ENCODE measurements at regions not wholly inside any gene's neighbourhood (a gene's known extent, or its start where the extent isn't known, plus 50 kb on each side); places are given as distances from the start of the nearest gene placed in this dataset.

DNA sequence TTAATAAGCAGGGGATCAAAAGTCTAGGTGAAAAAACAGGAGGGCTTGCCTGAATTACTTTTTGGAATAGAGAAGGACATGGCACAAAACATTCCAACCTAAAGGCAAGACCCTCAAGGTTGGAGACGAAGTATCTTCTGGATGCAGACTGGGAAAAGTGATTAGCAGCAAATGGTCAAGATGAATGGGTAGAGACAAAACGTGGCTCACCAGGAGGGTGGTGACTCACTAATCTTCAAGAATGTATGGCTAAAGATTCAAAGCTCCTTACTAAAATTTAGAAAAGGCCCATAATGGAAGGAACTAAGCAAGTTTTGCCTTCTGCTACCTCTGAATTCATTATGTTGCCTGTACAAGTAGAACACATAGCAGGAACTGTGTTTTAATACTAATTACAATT lies 469.5 kb upstream of the RBFOX1 start:
- H3K4ac ChIP-seq (ENCODE audit: low read depth, low read length): no peak overlapping the region
- H3K4me3 ChIP-seq (ENCODE audit: insufficient read depth, low read depth, low read length): no peak overlapping the region
- no peak overlapping the region for H2BK5ac ChIP-seq (ENCODE audit: low read depth, low read length, poor library complexity, severe bottlenecking)
- no peak overlapping the region for H2AK5ac ChIP-seq (ENCODE audit: low read depth, low read length)
- dilution Hi-C loops (cut with HindIII; ENCODE audit: low sequenced_read_pairs, unreplicated experiment): no loop called here
- ATAC-seq (ENCODE audit: low read depth): no peak
- intact Hi-C loops (cut with micrococcal nuclease): no loop called here
- no peak overlapping the region for H4K5ac ChIP-seq (ENCODE audit: low read depth, low read length)
- no CpG with 5 or more reads among the region's 2 CpGs for WGBS, 2 experiments (ENCODE audit: extremely low coverage in 2 of 2, insufficient read length in 1 of 2)
- POLR2A ChIA-PET (ENCODE audit: unreplicated experiment): no interaction called here
- H2AFZ ChIP-seq (replicated peaks; ENCODE audit: low read length, poor library complexity): no peak overlapping the region
- H3K9me3 ChIP-seq (ENCODE audit: control insufficient read depth, insufficient read depth, low read length): no peaks in the 10 kb centered on the region
- no peak overlapping the region for H3K14ac ChIP-seq (replicated peaks; ENCODE audit: low read depth, low read length)
- no peaks in the 10 kb centered on the region for H3K9me1 ChIP-seq (ENCODE audit: insufficient read depth, low read length)
- in situ Hi-C loops (cut with MboI; ENCODE audit: low sequenced_read_pairs): no loop called here
- no TSS peak for BruUV-seq (replicated peaks)
- H4K20me1 ChIP-seq (ENCODE audit: insufficient read depth, low read length): no peaks in the 10 kb centered on the region
- H2BK15ac ChIP-seq (ENCODE audit: low read depth, low read length): no peak overlapping the region
- H3K18ac ChIP-seq (ENCODE audit: low read depth, low read length): no peak overlapping the region
- no peak overlapping the region for H2BK120ac ChIP-seq (ENCODE audit: low read depth, low read length)
- CTCF ChIA-PET: no interaction called here
- no peak overlapping the region for H4K91ac ChIP-seq (ENCODE audit: insufficient read depth, low read depth, low read length)
- H3K4me2 ChIP-seq (ENCODE audit: low read depth, low read length): no peak overlapping the region
- no peaks in the 10 kb centered on the region for H3K79me1 ChIP-seq (ENCODE audit: low read depth in 1 of 2, low read length in 2 of 2)
- DNase-seq: no peak
- no peak overlapping the region for H3K27ac ChIP-seq (ENCODE audit: insufficient read depth, low read length)
- TF ChIP-seq SMC3 (IDR thresholded peaks at IDR 0.05; ENCODE audit: low read depth, low read length): no peak
- no peak for TF ChIP-seq POLR2A (IDR thresholded peaks at IDR 0.05; ENCODE audit: low read depth, low read length)
- TF ChIP-seq MAFK (IDR thresholded peaks at IDR 0.05; ENCODE audit: low read depth, low read length): no peak
- H3K56ac ChIP-seq (ENCODE audit: extremely low read depth, insufficient read depth, low read length): no peak overlapping the region
- H3K9ac ChIP-seq (ENCODE audit: low read depth, low read length): no peak overlapping the region
- no peaks in the 10 kb centered on the region for H3K36me3 ChIP-seq (ENCODE audit: control insufficient read depth, insufficient read depth, low read length)
- H4K8ac ChIP-seq (ENCODE audit: low read depth in 2 of 2, low read length in 2 of 2): no peak overlapping the region
- H3K4me1 ChIP-seq (ENCODE audit: control insufficient read depth, insufficient read depth, low read length): no peaks in the 10 kb centered on the region
- no peaks in the 10 kb centered on the region for H3K27me3 ChIP-seq (ENCODE audit: control insufficient read depth, insufficient read depth, low read length)
- no peak overlapping the region for H2AK9ac ChIP-seq (replicated peaks; ENCODE audit: low read depth, low read length, poor library complexity)
- no peak overlapping the region for H2BK20ac ChIP-seq (ENCODE audit: low read depth, low read length)
- no peak overlapping the region for H3K23ac ChIP-seq (ENCODE audit: low read depth, low read length)
